GM18907 (cell line): ENCODE measurements at regions not wholly inside any gene's neighbourhood (a gene's known extent, or its start where the extent isn't known, plus 50 kb on each side); places are given as distances from the start of the nearest gene placed in this dataset.

ENCODE experiments used
- ATAC-seq: cut with Tn5 transposase; IDR thresholded peaks from one replicate; pipeline ENCODE4 v1.9.1; 2021; ENCODE audit warnings: mild to moderate bottlenecking, moderate library complexity; ENCODE audit not compliant: unreplicated experiment

GRCh38 chr20:12265662-12266061 lies 348.0 kb downstream of the BTBD3 start:
- no peak for ATAC-seq

- no peak for ATAC-seq
Observed at GRCh38 chr20:12269579-12269978, 351.9 kb downstream of the BTBD3 start.

- ATAC-seq, result no peak
Observed at GRCh38 chr20:12270863-12271262, 353.2 kb downstream of the BTBD3 start.

GRCh38 chr20:12276011-12276673 lies 358.4 kb downstream of the BTBD3 start:
- no peak for ATAC-seq

- ATAC-seq, result no peak
Observed at GRCh38 chr20:12287575-12287974, 369.9 kb downstream of the BTBD3 start.

GRCh38 chr20:12289465-12289864 lies 371.8 kb downstream of the BTBD3 start:
- ATAC-seq, result no peak

GRCh38 chr20:12291386-12291785 lies 373.7 kb downstream of the BTBD3 start:
- no peak for ATAC-seq

- no peak for ATAC-seq
Observed at GRCh38 chr20:12293900-12294299, 376.2 kb downstream of the BTBD3 start.

GRCh38 chr20:12294678-12295077 lies 377.0 kb downstream of the BTBD3 start:
- ATAC-seq, result no peak

- no peak for ATAC-seq
Observed at GRCh38 chr20:12305188-12305950, 387.7 kb downstream of the BTBD3 start.

- no peak for ATAC-seq
Observed at GRCh38 chr20:12306107-12306506, 388.4 kb downstream of the BTBD3 start.

GRCh38 chr20:12311094-12311865 lies 393.6 kb downstream of the BTBD3 start:
- ATAC-seq, result no peak

- no peak for ATAC-seq
Observed at GRCh38 chr20:12315652-12316051, 398.0 kb downstream of the BTBD3 start.

- no peak for ATAC-seq
Observed at GRCh38 chr20:12316794-12317193, 399.1 kb downstream of the BTBD3 start.

GRCh38 chr20:12317433-12317832 lies 399.7 kb downstream of the BTBD3 start:
- no peak for ATAC-seq

- ATAC-seq, result no peak
Observed at GRCh38 chr20:12318043-12318442, 400.4 kb downstream of the BTBD3 start.

GRCh38 chr20:12321736-12322135 lies 404.0 kb downstream of the BTBD3 start:
- no peak for ATAC-seq

- ATAC-seq, result no peak
Observed at GRCh38 chr20:12327205-12327604, 409.5 kb downstream of the BTBD3 start.

GRCh38 chr20:12331236-12331635 lies 413.5 kb downstream of the BTBD3 start:
- ATAC-seq, result no peak

GRCh38 chr20:12337601-12338000 lies 419.9 kb downstream of the BTBD3 start:
- no peak for ATAC-seq

GRCh38 chr20:12345978-12346377 lies 428.3 kb downstream of the BTBD3 start:
- no peak for ATAC-seq

GRCh38 chr20:12353842-12354241 lies 436.1 kb downstream of the BTBD3 start:
- ATAC-seq, result no peak
